ENCODE measurements at regions not wholly inside any gene's neighbourhood (a gene's known extent, or its start where the extent isn't known, plus 50 kb on each side); places are given as distances from the start of the nearest gene placed in this dataset.

DNA sequence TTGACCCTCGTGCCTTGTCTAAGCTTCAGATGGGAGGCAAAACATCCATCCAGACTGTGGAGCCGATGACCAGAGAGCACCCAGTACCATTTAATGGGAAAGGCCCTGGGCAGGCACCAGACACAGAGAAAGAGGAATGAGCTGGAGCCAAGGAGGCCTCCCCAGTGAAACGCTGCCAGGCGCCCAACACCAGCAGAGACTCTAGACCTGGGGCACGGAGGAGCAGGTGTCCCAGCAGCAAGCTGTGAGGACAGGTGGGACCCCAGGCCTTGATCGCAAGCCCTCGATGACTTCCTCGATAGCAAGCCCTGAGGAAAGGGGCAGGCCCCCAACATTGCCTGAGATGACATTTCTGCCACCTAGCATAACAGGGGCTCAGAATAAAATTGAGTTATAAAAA lies 62.2 kb upstream of the SIAH1 start:
- Mint-ChIP-seq H3K4me1 (peaks cover 5% of the 10 kb centered on the region), H3K9me3 (no peaks in the 10 kb centered on the region), H3K36me3 (no peaks in the 10 kb centered on the region), H3K27me3 (ENCODE audit: low read depth) (no peaks in the 10 kb centered on the region), H3K27ac (no peak overlapping the region), H3K4me3 (no peak overlapping the region)
- TF ChIP-seq ETV6 (CRISPR knock-in tag; IDR thresholded peaks at IDR 0.05) (no peak), GTF2I (CRISPR knock-in tag; conservative IDR thresholded peaks at IDR 0.05) (no peak), IRF1 (CRISPR knock-in tag; IDR thresholded peaks at IDR 0.05) (no peak), ZNF416 (CRISPR knock-in tag; IDR thresholded peaks at IDR 0.05) (no peak), E2F1 (CRISPR knock-in tag; IDR thresholded peaks at IDR 0.05) (no peak), ZNF232 (CRISPR knock-in tag; IDR thresholded peaks at IDR 0.05) (no peak), OVOL2 (CRISPR knock-in tag; IDR thresholded peaks at IDR 0.05; ENCODE audit: borderline replicate concordance) (no peak), SMAD4 (CRISPR knock-in tag; IDR thresholded peaks at IDR 0.05) (no peak)
- TF ChIP-seq, protein P1, sequence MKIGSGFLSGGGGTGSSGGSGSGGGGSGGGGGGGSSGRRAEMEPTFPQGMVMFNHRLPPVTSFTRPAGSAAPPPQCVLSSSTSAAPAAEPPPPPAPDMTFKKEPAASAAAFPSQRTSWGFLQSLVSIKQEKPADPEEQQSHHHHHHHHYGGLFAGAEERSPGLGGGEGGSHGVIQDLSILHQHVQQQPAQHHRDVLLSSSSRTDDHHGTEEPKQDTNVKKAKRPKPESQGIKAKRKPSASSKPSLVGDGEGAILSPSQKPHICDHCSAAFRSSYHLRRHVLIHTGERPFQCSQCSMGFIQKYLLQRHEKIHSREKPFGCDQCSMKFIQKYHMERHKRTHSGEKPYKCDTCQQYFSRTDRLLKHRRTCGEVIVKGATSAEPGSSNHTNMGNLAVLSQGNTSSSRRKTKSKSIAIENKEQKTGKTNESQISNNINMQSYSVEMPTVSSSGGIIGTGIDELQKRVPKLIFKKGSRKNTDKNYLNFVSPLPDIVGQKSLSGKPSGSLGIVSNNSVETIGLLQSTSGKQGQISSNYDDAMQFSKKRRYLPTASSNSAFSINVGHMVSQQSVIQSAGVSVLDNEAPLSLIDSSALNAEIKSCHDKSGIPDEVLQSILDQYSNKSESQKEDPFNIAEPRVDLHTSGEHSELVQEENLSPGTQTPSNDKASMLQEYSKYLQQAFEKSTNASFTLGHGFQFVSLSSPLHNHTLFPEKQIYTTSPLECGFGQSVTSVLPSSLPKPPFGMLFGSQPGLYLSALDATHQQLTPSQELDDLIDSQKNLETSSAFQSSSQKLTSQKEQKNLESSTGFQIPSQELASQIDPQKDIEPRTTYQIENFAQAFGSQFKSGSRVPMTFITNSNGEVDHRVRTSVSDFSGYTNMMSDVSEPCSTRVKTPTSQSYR (CRISPR knock-in tag; IDR thresholded peaks at IDR 0.05): no peak
- TF ChIP-seq, protein P2, sequence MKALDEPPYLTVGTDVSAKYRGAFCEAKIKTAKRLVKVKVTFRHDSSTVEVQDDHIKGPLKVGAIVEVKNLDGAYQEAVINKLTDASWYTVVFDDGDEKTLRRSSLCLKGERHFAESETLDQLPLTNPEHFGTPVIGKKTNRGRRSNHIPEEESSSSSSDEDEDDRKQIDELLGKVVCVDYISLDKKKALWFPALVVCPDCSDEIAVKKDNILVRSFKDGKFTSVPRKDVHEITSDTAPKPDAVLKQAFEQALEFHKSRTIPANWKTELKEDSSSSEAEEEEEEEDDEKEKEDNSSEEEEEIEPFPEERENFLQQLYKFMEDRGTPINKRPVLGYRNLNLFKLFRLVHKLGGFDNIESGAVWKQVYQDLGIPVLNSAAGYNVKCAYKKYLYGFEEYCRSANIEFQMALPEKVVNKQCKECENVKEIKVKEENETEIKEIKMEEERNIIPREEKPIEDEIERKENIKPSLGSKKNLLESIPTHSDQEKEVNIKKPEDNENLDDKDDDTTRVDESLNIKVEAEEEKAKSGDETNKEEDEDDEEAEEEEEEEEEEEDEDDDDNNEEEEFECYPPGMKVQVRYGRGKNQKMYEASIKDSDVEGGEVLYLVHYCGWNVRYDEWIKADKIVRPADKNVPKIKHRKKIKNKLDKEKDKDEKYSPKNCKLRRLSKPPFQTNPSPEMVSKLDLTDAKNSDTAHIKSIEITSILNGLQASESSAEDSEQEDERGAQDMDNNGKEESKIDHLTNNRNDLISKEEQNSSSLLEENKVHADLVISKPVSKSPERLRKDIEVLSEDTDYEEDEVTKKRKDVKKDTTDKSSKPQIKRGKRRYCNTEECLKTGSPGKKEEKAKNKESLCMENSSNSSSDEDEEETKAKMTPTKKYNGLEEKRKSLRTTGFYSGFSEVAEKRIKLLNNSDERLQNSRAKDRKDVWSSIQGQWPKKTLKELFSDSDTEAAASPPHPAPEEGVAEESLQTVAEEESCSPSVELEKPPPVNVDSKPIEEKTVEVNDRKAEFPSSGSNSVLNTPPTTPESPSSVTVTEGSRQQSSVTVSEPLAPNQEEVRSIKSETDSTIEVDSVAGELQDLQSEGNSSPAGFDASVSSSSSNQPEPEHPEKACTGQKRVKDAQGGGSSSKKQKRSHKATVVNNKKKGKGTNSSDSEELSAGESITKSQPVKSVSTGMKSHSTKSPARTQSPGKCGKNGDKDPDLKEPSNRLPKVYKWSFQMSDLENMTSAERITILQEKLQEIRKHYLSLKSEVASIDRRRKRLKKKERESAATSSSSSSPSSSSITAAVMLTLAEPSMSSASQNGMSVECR (CRISPR knock-in tag; IDR thresholded peaks at IDR 0.05; ENCODE audit: borderline replicate concordance): no peak
- DNase-seq (ENCODE audit: low spot score): no peak
- ATAC-seq: no peak
- POLR2A ChIA-PET: interaction anchor here (0.7 kb wide), 1 partner anchor 84 kb away, joined by 3 read pairs; no protein-coding TSS in a partner anchor
- CTCF ChIA-PET: interaction anchor here (1.9 kb wide), 1 partner anchor 176 kb away, joined by 5 read pairs; no protein-coding TSS in a partner anchor

DNA sequence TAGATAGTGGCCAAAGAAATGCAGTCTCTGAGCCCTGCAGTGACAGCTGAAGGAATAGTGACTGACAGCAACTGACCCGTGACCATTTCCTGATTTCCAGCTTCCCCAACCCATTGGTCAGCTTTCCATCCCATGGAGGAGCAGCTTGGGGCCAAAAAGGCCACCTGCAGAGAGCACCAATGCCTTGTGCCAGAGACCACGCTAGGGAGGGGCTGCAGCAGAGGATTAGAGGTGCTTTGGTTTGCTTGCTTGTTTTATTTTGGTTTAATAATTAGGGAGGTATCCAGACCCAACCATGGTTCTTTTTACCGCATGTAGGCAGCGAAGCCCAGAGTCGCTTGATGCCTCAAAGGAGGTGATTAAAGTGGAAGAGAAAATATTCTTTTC lies 61.3 kb upstream of the SIAH1 start:
- H3K36me3 Mint-ChIP-seq: no peaks in the 10 kb centered on the region
- ChIA-PET CTCF (no interaction called here), POLR2A (no interaction called here)
- no peak overlapping the region for H3K4me3 Mint-ChIP-seq
- ATAC-seq: no peak
- H3K27ac Mint-ChIP-seq: no peak overlapping the region
- DNase-seq (ENCODE audit: low spot score): no peak
- H3K4me1 Mint-ChIP-seq: peaks cover 5% of the 10 kb centered on the region
- no peaks in the 10 kb centered on the region for H3K27me3 Mint-ChIP-seq (ENCODE audit: low read depth)
- no peaks in the 10 kb centered on the region for H3K9me3 Mint-ChIP-seq
- TF ChIP-seq, protein P3, sequence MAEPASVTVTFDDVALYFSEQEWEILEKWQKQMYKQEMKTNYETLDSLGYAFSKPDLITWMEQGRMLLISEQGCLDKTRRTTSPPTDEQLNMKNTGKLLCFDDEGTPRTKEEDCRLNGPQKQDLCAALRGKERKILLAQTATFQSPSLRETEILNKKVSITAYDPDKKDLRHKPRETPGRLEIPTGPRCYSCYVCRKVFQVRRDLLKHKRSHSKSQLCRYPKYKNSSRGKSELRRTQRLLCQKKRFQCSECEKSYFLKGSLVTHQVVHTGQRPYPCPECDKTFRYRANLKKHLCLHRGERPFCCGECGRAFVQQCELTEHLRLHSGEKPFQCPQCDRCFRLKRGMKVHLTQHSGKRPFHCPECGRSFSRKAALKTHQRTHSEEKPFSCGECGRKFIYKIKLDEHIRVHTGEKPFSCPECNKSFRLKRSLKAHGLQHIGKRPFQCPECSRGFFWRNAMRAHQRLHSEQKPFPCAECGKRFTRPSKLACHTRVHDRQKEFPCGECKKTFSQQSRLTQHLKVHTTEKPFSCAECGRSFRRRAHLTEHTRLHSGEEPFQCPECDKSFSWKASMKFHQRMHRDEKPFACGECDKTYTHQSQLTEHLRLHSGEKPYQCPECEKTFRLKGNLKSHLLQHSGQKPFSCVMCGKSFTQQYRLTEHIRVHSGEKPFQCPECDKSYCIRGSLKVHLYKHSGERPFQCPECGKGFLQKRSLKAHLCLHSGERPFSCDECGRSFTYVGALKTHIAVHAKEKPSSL (CRISPR knock-in tag; conservative IDR thresholded peaks at IDR 0.05): no peak
- TF ChIP-seq ZSCAN18 (CRISPR knock-in tag; IDR thresholded peaks at IDR 0.05) (no peak), ZNF532 (CRISPR knock-in tag; IDR thresholded peaks at IDR 0.05; ENCODE audit: borderline replicate concordance) (no peak), HMGA2 (CRISPR knock-in tag; IDR thresholded peaks at IDR 0.05) (no peak)
- TF ChIP-seq, protein P1 (CRISPR knock-in tag; IDR thresholded peaks at IDR 0.05): no peak
